ENCODE measurements at regions not wholly inside any gene's neighbourhood (a gene's known extent, or its start where the extent isn't known, plus 50 kb on each side); places are given as distances from the start of the nearest gene placed in this dataset.

- no peaks in the 10 kb centered on the region for H3K36me3 Mint-ChIP-seq (ENCODE audit: low read depth)
- intact Hi-C loops (cut with micrococcal nuclease), result no loop called here
- H3K9me3 Mint-ChIP-seq, result no peaks in the 10 kb centered on the region
- no peak overlapping the region for H3K4me3 Mint-ChIP-seq
- no peak for DNase-seq
- H3K27ac Mint-ChIP-seq, result no peak overlapping the region
- H3K27me3 Mint-ChIP-seq, result peaks cover 7% of the 10 kb centered on the region
- no peaks in the 10 kb centered on the region for H3K4me1 Mint-ChIP-seq
Measured at GRCh38 chr11:19374151-19374569, 133.4 kb upstream of the E2F8 start.

GRCh38 chr11:19372381-19372780, 131.6 kb upstream of the E2F8 start:
- Mint-ChIP-seq H3K4me3 (no peak overlapping the region), H3K27me3 (peaks cover 12% of the 10 kb centered on the region), H3K4me1 (no peaks in the 10 kb centered on the region), H3K36me3 (ENCODE audit: low read depth) (no peaks in the 10 kb centered on the region), H3K9me3 (no peaks in the 10 kb centered on the region), H3K27ac (no peak overlapping the region)
- intact Hi-C loops (cut with micrococcal nuclease), result no loop called here
- no peak for DNase-seq

GRCh38 chr11:19370100-19370861, 129.5 kb upstream of the E2F8 start:
- H3K36me3 Mint-ChIP-seq (ENCODE audit: low read depth), result no peaks in the 10 kb centered on the region
- no peak overlapping the region for H3K27ac Mint-ChIP-seq
- no peaks in the 10 kb centered on the region for H3K4me1 Mint-ChIP-seq
- peaks cover 15% of the 10 kb centered on the region for H3K27me3 Mint-ChIP-seq
- no peak for DNase-seq
- no peaks in the 10 kb centered on the region for H3K9me3 Mint-ChIP-seq
- no peak overlapping the region for H3K4me3 Mint-ChIP-seq
- intact Hi-C loops (cut with micrococcal nuclease), result no loop called here

- Mint-ChIP-seq H3K9me3 (no peaks in the 10 kb centered on the region), H3K27me3 (peaks cover 15% of the 10 kb centered on the region), H3K27ac (no peak overlapping the region), H3K4me3 (no peak overlapping the region), H3K4me1 (no peaks in the 10 kb centered on the region), H3K36me3 (ENCODE audit: low read depth) (no peaks in the 10 kb centered on the region)
- no peak for DNase-seq
- intact Hi-C loops (cut with micrococcal nuclease), result no loop called here
Measured at GRCh38 chr11:19368726-19369375, 128.1 kb upstream of the E2F8 start.

- H3K4me1 Mint-ChIP-seq, result no peaks in the 10 kb centered on the region
- H3K27me3 Mint-ChIP-seq, result peaks cover 11% of the 10 kb centered on the region
- intact Hi-C loops (cut with micrococcal nuclease), result no loop called here
- H3K36me3 Mint-ChIP-seq (ENCODE audit: low read depth), result no peaks in the 10 kb centered on the region
- no peak for DNase-seq
- H3K9me3 Mint-ChIP-seq, result no peaks in the 10 kb centered on the region
- no peak overlapping the region for H3K4me3 Mint-ChIP-seq
- no peak overlapping the region for H3K27ac Mint-ChIP-seq
Measured at GRCh38 chr11:19366992-19367709, 126.4 kb upstream of the E2F8 start.

GRCh38 chr11:19365743-19366410, 125.1 kb upstream of the E2F8 start:
- H3K27me3 Mint-ChIP-seq, result peaks cover 11% of the 10 kb centered on the region
- no peak for DNase-seq
- intact Hi-C loops (cut with micrococcal nuclease), result no loop called here
- no peak overlapping the region for H3K4me3 Mint-ChIP-seq
- no peaks in the 10 kb centered on the region for H3K4me1 Mint-ChIP-seq
- H3K36me3 Mint-ChIP-seq (ENCODE audit: low read depth), result no peaks in the 10 kb centered on the region
- H3K27ac Mint-ChIP-seq, result no peak overlapping the region
- H3K9me3 Mint-ChIP-seq, result no peaks in the 10 kb centered on the region

GRCh38 chr11:19359221-19360000, 118.7 kb upstream of the E2F8 start:
- Mint-ChIP-seq H3K4me3 (no peak overlapping the region), H3K36me3 (ENCODE audit: low read depth) (no peaks in the 10 kb centered on the region), H3K27ac (no peak overlapping the region), H3K27me3 (peaks cover 13% of the 10 kb centered on the region), H3K4me1 (no peaks in the 10 kb centered on the region), H3K9me3 (no peaks in the 10 kb centered on the region)
- no peak for DNase-seq
- intact Hi-C loops (cut with micrococcal nuclease), result no loop called here

GRCh38 chr11:19357943-19358342, 117.2 kb upstream of the E2F8 start:
- Mint-ChIP-seq H3K27me3 (peaks cover 17% of the 10 kb centered on the region), H3K27ac (no peak overlapping the region), H3K36me3 (ENCODE audit: low read depth) (no peaks in the 10 kb centered on the region), H3K9me3 (no peaks in the 10 kb centered on the region), H3K4me1 (no peaks in the 10 kb centered on the region), H3K4me3 (no peak overlapping the region)
- no peak for DNase-seq
- intact Hi-C loops (cut with micrococcal nuclease), result no loop called here

GRCh38 chr11:19355601-19356000, 114.9 kb upstream of the E2F8 start:
- peaks cover 30% of the 10 kb centered on the region for H3K27me3 Mint-ChIP-seq
- H3K27ac Mint-ChIP-seq, result no peak overlapping the region
- H3K36me3 Mint-ChIP-seq (ENCODE audit: low read depth), result no peaks in the 10 kb centered on the region
- no peak for DNase-seq
- no peaks in the 10 kb centered on the region for H3K4me1 Mint-ChIP-seq
- H3K4me3 Mint-ChIP-seq, result no peak overlapping the region
- intact Hi-C loops (cut with micrococcal nuclease), result no loop called here
- H3K9me3 Mint-ChIP-seq, result no peaks in the 10 kb centered on the region

- no peak for DNase-seq
- no peaks in the 10 kb centered on the region for H3K9me3 Mint-ChIP-seq
- intact Hi-C loops (cut with micrococcal nuclease), result no loop called here
- no peak overlapping the region for H3K27ac Mint-ChIP-seq
- H3K4me3 Mint-ChIP-seq, result no peak overlapping the region
- H3K27me3 Mint-ChIP-seq, result peaks cover 47% of the 10 kb centered on the region
- H3K36me3 Mint-ChIP-seq (ENCODE audit: low read depth), result no peaks in the 10 kb centered on the region
- no peaks in the 10 kb centered on the region for H3K4me1 Mint-ChIP-seq
Measured at GRCh38 chr11:19353287-19353850, 112.6 kb upstream of the E2F8 start.

- intact Hi-C loops (cut with micrococcal nuclease), result no loop called here
Measured at GRCh38 chr11:19352771-19353160, 112.0 kb upstream of the E2F8 start.

GRCh38 chr11:19352072-19352770, 111.5 kb upstream of the E2F8 start:
- intact Hi-C loops (cut with micrococcal nuclease), result no loop called here
- Mint-ChIP-seq H3K27me3 (peaks cover 58% of the 10 kb centered on the region), H3K27ac (no peak overlapping the region), H3K36me3 (ENCODE audit: low read depth) (no peaks in the 10 kb centered on the region), H3K4me1 (no peaks in the 10 kb centered on the region), H3K4me3 (no peak overlapping the region), H3K9me3 (no peaks in the 10 kb centered on the region)
- no peak for DNase-seq

More at GRCh38 chr11:19352771-19353160, 112.0 kb upstream of the E2F8 start:
- Mint-ChIP-seq H3K4me3 (no peak overlapping the region), H3K4me1 (no peaks in the 10 kb centered on the region), H3K9me3 (no peaks in the 10 kb centered on the region), H3K27me3 (peaks cover 53% of the 10 kb centered on the region), H3K36me3 (ENCODE audit: low read depth) (no peaks in the 10 kb centered on the region), H3K27ac (no peak overlapping the region)
- DNase-seq, result no peak

- Mint-ChIP-seq H3K36me3 (ENCODE audit: low read depth) (no peaks in the 10 kb centered on the region), H3K27ac (no peak overlapping the region), H3K4me1 (no peaks in the 10 kb centered on the region), H3K4me3 (no peak overlapping the region), H3K27me3 (peaks cover 66% of the 10 kb centered on the region), H3K9me3 (no peaks in the 10 kb centered on the region)
- DNase-seq, result no peak
- intact Hi-C loops (cut with micrococcal nuclease), result no loop called here
Measured at GRCh38 chr11:19351426-19351825, 110.7 kb upstream of the E2F8 start.
